Endometrial microvascular endothelial cells (primary cell): ENCODE measurements at regions not wholly inside any gene's neighbourhood (a gene's known extent, or its start where the extent isn't known, plus 50 kb on each side); places are given as distances from the start of the nearest gene placed in this dataset.

Source experiments
- in situ Hi-C: cut with HindIII; loops from 2 replicates; pipeline ENCODE4 v1.10.0; 2017; ENCODE audit warnings: low sequenced_read_pairs, low pct_unique_long_range_greater_than_20kb; ENCODE audit errors: inconsistent ontology term

- in situ Hi-C loops, result no loop called here
Measured at GRCh38 chr16:65789161-65789945, 577.1 kb upstream of the CDH5 start.

GRCh38 chr16:65788434-65789140 lies 577.9 kb upstream of the CDH5 start:
- in situ Hi-C loops, result no loop called here

DNA sequence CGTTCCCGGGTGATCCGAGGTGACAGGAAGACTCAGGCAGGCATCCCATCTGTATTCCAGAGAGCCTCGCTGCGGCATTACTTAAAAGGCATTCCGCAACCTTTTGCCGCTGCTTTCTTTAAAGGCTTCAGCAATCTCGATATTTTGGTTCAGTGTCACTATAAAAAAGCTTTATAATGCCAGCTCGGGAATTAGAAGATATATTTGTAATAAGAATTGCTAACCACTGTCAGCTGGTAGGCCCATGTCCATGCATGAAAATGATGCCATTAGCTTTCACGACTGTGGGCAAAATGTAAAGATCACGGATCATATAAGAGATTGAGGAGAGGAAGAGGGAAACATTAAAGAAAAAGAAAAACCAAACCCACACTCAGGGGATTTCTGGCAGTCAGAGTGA lies 578.6 kb upstream of the CDH5 start:
- in situ Hi-C loops, result no loop called here

- in situ Hi-C loops, result no loop called here
Measured at GRCh38 chr16:65786916-65787315, 579.6 kb upstream of the CDH5 start.

GRCh38 chr16:65783709-65784474 lies 582.6 kb upstream of the CDH5 start:
- in situ Hi-C loops, result no loop called here

DNA sequence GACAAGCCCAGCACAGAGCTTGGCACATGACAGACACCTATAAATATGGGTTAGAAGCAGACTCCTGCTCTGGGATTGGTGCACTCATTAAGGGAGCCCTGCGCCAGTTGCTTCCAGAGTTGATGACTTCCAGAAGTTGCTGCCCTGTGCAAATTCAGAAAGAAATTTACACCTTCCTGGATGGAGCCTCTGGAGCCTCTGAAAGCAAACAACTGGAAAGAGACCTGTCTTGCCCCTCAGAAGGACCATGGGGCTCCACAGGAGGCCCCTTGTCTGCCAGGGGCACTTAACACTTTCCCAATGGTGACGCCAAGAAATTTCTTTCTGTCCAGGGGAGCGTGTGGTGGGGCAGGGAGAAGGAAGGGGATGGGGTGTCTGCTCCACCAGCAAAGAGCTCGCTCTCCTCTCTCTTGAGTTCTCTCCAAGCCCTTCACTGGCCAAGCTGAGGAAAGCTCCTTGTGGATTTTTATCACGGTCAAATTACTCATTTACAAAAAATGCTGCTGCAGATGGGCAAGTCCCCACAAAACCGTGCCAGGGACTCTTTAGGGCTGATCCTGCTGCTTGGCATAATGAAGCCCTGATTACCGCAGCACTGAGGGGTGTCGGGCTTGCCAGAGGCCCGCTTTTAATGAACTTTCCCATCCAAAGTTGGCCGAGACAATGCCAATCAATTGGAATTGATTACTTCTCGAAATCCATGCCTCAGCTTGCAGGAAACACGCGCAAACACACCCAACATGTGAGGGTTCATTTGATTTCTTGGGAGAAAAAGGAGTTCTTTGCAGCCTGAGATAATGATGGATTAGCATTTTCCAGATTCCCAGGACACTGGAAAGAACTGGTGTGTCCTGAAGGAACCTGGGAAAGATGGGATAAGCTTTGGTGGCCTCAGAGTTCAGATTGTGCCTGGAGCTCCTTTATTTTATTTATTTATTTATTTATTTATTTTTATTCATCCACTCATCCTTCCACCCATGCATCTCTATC lies 583.6 kb upstream of the CDH5 start:
- in situ Hi-C loops, result no loop called here

DNA sequence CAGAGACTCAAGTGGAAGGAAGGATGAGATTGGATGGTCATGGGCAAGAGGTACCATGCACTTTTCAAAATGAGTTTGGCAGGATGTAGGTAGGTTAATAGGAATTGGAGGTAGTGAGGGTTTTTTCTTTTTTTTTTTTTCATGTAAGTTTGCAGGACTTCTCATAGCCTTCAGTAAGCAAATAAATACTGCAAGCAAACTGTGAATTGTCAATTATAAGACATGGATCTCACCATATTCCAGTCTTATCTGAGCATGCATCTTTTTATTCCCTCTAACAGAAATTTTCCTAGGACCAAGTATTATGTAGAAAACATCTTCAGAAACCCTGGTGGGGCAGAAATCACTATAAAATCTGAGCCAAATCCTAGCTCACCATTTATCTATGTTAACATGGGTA lies 584.6 kb upstream of the CDH5 start:
- in situ Hi-C loops, result no loop called here

GRCh38 chr16:65781363-65781762 lies 585.1 kb upstream of the CDH5 start:
- in situ Hi-C loops, result no loop called here

DNA sequence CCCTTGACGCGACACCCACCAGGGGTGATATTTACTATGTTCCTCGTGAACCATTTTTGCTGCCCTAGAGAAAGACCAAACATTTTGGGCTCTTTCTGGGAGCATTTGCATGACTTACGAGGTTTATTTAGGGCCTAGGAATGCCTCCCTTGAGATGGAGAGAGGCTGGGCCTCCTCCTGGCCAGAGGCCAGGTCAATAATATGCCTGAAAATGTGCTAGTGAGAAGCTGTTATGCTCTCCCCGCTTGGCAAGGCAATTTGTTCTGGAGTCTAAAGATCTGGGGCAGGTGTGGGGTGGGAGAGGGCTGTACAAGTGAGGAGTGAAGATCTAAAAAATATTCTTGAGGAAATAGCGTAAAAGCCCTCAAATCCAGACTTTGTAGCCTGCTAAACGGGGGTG lies 587.3 kb upstream of the CDH5 start:
- in situ Hi-C loops, result no loop called here

- in situ Hi-C loops, result no loop called here
Measured at GRCh38 chr16:65776639-65777183, 589.8 kb upstream of the CDH5 start.

- in situ Hi-C loops, result no loop called here
Measured at GRCh38 chr16:65775829-65776228, 590.7 kb upstream of the CDH5 start.

DNA sequence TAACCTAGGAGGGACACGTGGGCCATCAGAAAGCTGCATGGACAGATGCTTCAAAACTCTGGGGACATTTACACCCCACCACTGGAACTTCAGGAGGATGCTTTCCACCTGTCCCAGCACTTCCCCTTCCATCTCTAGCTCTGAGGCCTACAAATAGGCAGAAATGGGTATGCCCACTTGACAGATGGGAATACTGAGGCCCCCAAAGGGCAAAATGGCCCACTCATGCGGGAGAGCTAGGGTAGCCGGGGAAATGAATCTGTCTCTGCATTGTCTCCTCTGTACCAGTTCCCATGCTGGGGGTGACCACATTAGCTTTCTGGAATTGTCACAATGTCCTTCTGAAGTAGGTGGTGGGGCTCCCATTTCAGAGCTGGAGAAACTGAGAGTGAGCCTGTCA lies 592.1 kb upstream of the CDH5 start:
- in situ Hi-C loops, result no loop called here

DNA sequence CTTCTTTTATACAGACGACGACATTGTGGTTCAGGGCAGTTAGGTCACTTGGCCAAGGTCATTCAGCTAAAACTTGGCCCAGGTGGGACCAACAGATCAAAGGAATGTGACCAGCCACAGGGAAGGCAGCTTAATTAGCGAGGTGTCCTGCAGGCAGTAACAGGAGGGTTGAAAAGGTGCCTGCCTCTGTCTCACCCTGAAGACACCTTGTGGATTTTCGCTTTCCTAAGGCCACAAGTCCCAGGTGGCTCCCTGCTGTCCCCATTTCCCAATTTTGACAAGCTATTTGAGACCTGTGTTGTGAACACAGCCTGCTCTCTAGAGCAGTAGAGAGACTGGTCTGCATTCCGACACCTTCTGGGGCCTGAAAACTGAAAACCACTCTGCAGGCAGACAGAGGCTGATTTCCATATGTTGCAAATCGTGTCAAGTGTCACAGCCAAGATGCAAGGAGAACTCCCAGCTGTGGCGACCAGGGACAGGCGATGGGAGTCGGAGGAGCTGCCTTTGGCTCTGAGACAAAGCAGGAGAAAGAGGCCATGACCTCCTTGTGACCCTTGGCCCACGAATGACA lies 593.1 kb upstream of the CDH5 start:
- in situ Hi-C loops, result no loop called here

GRCh38 chr16:65772134-65772732 lies 594.3 kb upstream of the CDH5 start:
- in situ Hi-C loops, result no loop called here

DNA sequence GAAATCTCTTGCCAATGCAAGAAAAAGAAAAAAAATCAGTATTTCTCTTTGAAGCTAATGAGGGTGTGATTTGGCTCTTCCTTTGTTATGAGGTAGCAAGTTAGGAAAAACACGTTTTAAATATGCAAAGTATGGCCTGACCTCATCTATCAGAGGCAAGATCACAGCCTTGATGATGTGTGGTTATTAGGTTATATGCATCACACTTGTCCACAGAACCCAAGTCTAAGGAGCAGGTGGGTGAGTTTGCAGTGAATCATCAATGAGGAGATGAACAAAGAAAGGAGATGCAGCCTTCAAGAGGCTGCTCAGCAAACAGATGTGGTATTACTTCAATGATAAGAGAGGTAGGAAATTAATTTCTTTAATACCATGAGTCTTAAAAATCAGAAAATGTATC lies 594.8 kb upstream of the CDH5 start:
- in situ Hi-C loops, result no loop called here

GRCh38 chr16:65770752-65771151 lies 595.7 kb upstream of the CDH5 start:
- in situ Hi-C loops, result no loop called here

DNA sequence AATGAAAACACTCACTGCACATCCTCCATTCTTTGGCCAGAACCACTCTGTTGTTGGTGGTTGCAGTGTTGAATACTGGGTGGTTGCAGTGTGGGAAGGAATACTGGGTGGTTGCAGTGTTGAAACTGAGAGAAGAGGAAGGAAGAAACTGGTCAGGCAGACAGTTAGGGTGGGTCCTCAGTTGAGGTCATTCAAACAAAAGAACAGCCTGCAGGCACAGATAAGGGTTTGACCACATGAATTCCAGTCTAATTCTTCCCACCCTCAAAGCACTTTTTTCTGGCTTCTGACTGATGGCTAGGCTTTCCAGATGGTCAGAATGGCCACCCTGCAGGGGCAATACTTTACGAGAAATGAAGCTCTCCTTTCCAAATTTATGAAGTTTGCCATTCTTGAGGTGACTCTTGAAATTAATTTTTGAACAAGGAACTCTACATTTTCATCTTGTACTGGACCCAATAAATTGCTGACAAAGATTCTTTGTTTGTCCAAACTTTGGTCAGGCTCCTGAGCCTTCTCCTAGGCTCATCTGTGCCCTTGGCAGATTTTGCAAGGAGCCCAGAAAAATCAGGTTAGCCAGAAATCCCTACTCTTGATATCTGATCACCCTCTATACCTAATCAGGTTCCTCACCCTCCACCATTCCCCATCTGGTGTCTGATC lies 596.6 kb upstream of the CDH5 start:
- in situ Hi-C loops, result no loop called here
